Fibroblast of skin of right quadriceps (primary cell): ENCODE measurements at regions not wholly inside any gene's neighbourhood (a gene's known extent, or its start where the extent isn't known, plus 50 kb on each side); places are given as distances from the start of the nearest gene placed in this dataset.
"Not testable (repeated sequence)": the region's sequence is repeated elsewhere in the genome, so short reads cannot be mapped to it uniquely, and the experiment has no call there.

Experiments
- DNase-seq: peaks from one replicate; pipeline ENCODE4 v3.0.0-alpha.2; 2013

DNA sequence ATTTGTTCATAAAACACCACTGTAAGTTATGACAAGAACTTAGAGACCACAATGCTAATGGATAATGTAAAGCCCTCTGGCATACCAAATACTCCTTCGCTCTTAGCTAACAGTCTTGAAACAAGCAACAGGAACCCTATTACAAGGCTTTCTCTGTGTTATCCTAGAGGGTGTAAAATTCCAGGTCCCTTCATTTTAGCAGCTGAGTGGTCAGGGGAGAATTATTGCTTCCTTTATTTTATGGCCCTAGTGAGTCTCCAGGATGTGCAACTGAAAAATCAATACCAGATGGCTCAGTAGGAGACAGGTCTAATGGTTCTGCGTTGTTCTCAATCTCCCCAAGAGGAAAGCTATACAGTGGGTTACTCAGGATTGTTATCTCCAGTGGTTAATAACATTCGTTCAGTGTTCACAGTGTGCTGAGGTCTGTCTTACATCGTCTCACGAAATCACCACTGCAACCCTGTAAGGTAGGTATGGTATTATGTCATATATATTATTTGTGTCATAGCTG is 172.7 kb upstream of the CNOT2 start:
- DNase-seq, result peak; percentile 98

DNA sequence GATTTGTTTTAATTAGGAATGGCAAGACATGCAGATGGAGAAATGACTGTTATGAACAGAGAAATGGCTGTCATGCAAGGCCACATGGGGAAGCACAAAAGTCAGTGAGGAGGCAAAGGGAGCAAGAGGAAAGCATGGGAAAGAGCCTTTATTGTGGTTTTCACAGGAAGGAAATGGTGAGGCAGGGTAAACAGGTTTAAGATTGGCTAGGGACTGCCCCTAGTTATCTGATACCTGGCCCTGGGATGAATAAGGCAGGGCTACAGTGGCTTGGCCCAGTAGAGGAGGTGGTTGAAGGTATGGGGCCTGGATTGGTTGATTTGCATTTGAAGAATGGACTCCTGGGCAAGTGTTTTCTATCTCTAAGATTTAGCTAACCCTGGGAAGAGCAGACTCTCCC is 168.7 kb upstream of the CNOT2 start:
- no peak for DNase-seq

DNA sequence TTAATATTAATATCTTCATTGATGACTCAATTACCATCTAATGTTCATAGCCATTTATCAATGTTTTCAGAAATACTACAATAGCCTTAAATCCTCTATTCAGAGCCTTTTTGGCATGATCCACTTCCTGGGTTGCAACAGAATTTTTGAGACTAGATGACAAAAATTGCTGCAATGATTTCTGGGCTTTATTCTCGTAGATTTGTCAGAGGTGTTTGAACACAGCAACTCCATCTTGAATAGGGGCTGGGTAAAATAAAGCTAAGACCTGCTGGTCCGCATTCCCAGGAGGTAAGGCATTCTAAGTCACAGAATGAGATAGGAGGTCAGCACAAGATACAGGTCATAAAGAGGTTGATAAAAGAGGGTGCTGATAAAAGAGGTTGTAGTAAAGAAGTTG is 165.8 kb upstream of the CNOT2 start:
- no peak for DNase-seq

DNA sequence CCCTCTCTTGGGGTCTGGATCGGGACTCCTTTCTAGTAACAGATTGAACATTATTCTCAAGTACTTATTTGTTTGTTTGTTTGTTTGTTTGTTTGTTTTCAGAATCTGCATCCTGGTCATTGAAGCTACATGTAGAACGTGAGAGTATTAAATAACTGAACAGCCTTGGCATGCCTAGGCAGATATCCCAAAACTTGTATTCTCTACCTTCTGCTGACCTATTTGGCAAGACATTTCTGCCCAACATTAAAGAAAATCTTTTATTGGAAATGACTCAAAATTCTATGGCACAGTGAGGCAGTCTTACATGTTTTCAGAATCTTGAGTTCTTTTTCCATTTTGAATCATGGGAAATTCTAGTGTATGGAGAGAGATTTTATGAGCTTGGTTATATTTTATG is 165.1 kb upstream of the CNOT2 start:
- DNase-seq, result no peak

DNA sequence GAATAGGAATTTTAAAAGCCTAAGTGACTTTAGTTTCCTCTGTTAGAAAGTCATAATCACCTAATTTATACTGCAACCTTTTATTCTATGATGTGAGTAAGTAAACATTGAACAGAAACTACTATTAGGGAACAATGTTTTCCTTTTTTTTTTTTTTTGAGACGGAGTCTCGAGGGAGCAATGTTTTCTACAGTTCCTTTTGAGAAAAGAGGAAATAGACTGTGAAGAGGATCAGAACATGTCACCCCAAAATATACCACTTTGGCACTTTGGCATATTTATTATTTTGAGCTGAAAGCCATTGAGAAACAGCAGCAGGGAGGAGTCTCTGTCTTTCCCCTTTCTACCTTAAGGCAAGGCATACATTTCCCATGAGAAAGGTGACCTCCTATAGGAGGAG is 162.7 kb upstream of the CNOT2 start:
- no peak for DNase-seq

DNA sequence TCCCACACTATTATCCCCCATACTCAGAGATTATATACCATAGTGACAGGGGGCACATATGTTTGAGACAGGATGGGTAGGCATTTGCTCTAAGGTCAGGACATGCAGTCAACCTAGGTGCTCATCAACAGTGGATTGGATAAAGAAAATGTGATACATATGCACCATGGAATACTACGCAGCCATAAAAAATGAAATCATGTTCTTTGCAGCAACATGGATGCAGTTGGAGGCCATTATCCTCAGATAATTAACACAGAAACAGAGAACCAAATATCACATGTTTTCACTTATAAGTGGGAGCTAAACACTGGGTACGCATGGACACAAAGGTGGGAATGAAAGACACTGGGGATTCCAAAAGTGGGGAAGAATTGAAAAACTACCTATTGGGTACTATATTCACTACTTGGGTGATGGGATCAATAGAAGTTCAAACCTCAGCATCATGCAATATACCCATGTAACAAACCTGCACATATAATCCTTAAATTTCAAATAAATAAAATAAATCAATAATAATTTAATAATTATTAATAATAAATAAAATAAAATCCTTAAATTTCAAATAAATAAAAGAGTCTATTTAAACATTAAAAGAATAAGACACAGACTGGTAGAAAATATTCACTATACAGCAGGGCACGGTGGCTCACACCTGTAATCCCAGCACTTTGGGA is 160.1 kb upstream of the CNOT2 start:
- DNase-seq, result no peak

DNA sequence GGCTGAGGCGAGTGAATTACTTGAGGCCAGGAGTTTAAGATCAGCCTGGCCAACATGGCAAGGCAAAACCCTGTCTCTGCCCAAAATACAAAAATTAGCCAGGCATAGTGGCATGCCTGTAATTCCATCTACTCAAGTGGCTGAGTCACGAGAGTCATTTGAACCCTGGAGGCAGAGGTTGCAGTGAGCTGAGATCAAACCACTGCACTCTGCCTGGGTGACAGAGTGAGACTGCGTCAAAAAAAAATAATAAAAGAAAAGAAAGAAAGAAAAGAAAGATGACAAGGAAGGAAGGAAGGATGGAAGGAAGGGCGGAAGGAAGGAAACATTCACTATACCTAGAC is 159.6 kb upstream of the CNOT2 start:
- DNase-seq, result no peak

DNA sequence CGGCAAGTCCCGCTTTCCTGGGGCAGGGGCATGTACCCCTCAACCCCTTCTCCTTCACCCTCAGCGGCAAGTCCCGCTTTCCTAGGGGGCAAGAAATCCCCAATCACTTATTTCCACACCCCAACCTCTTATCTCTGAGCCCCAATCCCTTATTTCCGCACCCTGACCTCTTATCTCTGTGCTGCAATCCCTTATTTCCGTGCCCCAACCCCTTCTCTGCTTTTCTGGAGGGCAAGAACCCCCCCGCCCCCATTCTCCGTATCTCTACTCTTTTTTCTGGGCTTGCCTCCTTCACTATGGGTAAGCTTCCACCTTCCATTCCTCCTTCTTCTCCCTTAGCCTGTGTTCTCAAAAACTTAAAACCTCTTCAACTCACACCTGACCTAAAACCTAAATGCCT is 156.9 kb upstream of the CNOT2 start:
- not testable (repeated sequence) for DNase-seq

DNA sequence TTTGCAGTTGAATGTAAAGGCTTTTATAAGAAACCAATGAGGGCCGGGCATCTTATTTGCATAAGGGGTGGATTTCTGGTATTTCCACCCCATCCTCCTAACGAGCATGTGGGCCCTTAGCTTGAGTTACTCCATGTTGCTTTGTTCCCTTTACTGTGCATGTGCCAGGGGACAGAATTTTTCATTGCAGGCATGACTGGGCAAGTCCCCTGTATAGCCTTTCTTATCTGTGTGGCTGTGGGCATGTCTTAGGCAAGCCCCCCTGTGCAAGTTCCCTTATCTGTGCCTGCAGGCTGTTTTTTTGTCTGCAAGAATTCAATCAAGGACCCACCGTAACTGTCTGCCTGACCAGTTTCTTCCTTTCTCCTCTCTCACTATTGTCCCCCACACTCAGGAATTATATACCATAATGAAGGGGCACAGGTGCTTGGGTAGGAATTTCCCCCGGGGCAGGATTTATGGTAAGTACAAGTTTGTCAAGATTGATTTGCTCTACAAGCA is 152.2 kb upstream of the CNOT2 start:
- no peak for DNase-seq

DNA sequence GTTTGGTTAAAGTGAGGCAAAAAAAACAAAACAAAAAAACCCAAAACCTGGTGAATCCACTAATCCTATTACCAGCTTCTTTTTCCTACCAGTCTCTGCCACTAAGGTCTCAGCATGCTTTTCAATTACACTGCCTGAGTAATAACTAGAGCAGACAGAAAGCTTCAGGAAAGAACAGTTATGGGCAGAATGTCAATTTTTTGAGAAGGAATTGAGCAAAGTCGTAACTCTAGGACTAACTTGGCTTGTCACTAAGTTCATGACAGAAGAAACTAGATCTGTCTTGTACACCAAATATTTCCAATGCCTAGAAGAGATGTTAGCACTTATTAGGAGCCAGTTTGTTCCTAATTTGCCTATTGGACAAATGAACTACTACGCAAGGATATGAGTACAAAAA is 148.8 kb upstream of the CNOT2 start:
- DNase-seq, result peak; percentile 5

DNA sequence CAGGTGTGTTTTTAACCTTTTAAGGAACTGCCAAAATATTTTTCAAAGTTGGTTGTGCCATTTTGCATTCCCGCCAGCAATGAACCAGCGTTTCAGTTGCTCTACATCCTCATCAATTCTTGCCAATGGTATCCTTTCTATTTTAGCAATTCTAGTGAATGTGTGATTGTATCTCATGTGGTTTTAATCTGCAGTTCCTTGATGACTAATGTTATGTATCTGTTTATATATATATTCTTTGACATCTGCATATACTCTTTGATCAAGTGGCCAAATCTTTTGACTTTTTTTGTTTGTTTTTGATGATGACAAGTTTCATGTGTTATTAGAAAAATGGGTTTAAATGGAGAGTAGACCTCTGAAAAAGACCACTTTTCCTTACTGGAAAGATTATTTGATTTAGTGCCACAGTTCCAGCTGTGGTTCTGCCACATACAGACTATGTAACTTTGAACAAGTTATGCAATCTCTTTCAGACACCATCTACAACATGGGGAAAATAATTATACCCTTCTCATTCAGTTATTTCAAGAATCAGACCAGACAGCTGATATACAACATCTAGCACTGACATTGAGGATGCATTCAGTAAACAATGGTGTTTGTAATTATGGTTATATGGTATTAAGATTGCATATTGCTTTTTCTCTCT is 146.3 kb upstream of the CNOT2 start:
- peak; percentile 8 for DNase-seq

DNA sequence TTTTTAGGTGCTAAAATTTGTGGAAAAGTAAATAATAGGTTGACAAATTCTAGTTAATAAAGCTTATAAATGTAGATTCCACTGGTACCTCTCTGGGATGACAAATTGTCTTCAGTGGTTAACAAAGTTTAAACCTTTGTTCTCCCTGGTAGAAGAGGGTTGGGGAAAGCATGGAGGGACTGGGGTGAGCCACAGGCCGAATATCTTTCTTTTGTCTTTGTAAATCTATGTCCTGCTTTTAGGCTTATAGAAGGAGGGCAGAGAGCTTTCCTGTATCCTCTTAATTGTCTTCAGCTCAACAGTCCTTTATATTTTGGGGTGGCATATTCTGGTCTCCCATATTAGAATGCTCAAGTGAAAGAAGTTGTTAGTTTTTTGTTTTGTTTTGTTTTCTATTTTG is 142.2 kb upstream of the CNOT2 start:
- no peak for DNase-seq

DNA sequence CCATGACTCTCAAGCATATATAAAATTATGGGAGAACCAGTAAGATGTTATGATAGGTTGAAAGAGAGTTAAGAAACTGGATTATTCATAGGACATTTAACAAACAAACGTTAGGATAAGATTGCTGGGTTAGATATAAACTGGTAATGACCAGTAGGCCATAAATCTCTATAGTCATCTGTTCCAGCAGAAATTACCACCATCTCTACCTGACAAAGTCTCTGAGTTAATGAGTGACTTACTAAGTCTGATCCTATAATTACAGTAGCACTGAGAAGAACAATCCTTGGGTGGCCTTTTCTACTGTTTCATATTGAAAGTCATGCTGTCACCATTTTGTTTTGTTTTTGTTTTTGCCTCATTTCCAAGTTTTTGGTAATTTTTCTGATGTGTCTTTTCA is 136.9 kb upstream of the CNOT2 start:
- DNase-seq, result no peak

DNA sequence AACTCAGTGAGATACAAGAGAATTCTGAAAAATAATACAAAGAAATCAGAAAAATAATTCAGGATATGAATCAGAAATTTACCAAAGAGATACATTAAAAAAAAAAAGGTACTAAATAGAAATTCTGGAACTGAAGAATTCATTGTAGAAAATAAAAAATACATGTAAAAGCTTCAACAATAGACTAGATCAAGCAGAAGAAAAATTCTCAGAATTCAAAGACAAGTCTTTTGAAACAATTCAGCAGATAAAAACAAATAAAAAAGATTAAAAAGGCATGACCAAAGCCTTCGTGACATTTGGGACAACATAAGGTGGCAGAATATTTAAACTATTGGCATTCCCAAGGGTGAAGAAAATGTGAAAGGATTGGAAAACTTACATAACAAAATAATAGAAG is 133.1 kb upstream of the CNOT2 start:
- no peak for DNase-seq

DNA sequence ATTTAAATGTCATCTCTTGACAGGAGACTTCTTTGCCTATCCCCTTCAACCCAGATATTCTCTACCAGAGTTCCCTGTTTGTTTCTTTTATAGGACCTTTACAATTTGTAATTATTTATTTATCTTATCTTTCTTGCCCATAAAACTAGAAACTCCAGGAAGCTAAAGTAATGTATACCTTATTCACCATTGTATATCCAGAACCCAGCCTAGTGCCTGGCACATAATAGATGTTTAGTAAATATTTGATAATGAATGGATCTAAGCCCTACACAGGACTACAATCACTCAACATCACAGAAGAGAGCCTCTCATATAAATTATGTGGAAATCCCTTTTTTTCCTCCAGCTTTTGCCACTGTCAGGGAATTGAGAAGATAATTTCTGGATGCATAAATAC is 125.6 kb upstream of the CNOT2 start:
- DNase-seq, result no peak

DNA sequence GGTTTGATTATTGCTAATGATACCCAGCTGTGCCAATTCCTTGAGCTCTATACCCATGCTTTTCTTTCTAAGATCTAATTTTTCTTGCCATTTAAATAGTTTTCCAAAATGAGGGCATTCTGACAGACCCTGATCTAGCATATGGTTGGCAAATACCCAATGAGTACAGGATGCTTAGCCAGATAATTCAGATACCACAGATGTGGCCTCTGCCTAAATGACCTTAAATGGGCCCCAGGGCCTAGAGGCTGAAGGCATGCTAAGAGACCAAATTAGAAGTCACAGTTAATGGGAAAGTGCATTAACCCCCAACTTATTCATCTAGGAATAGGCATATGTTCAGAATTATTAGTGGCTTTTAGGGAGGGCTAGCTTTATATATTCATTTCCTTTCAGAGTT is 122.3 kb upstream of the CNOT2 start:
- DNase-seq, result no peak

DNA sequence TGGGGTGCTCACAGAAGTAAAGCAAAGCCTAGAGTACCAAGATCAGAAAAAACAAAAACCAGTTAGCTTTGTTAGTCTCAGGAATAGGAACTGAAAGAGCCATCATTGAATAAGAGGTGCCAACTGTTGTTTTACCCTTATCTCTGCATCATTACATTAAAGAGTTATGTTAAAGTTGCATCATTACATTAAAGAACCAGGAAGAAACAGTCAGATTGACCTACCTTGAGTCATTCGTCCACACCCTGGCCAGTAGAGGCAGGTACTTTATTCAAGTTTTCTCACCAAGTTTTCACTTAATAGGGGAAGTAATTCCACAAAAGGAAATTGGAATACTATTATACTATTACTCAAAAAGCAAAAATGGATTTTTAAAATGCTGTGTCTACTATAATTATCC is 121.7 kb upstream of the CNOT2 start:
- no peak for DNase-seq

DNA sequence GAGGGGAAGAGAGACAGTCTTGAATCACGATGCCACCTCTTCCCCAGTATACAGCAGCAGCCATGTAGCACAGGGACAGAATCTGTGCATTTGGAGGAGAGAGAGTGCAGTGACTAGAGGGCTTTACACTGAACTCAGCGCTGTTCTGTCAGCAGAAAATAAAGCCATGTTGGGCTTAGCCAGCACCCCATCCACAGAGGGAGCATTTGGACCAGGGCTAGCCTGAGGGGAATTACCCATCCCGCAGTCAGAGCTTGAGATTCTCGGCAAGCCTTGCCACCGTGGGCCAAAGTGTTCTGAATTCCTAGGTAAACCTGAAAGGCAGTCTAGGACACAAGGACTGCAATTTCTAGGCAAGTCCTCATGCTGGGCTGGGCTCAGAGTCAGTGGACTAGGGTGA is 120.4 kb upstream of the CNOT2 start:
- DNase-seq, result no peak

DNA sequence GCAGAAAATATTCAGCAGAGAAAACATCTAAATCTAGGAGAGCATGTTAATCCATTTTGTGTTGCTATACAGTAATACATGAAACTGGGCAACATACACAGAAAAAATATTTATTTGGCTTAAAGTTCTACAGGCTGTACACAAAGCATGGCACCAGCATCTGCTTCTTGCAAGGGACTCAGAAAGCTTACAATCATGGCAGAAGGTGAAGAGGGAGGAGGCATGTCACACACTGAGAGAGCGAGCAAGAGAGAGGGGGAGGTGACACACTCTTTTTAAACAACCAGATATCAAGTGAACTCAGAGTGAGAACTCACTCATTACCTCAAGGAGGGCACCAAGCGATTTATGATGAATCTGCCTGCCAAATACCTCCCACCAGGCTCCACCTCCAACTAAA is 94.2 kb upstream of the CNOT2 start:
- no peak for DNase-seq

DNA sequence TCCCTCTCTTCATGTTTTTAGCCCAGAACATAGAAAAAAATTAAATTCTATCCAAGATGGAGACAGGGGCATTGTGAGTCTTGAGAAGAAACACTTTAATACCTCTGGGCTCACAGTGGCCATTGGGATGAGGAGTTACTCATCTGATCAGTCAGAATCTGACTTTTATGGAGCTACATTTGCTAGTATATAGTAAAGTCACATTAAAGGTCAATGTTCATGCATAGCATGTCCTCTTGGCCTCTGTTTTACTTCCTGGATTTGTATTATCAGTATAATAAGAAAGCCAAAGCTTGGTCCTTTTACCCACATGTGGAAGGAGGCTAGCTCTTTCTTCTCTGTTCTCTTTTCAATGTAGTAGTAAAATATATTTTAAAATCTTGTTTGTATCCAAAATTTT is 93.6 kb upstream of the CNOT2 start:
- no peak for DNase-seq

DNA sequence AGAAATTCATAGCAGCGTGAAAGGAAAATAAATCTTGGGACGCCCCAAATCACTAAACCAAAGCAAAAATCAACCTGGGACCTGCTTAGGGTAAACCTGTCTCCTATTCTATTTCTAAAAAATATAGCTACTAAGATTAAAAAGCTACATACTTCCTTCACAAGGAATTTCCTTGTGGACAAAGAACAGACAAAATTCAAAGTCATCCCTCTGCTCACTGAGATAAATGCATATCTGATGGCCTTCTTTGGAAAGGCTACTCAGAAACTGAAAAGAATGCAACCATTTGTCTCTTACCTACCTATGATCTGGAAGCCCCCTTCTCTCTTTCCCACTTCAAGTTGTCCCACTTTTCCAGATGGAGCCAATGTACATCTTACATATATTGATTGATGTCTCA is 93.0 kb upstream of the CNOT2 start:
- no peak for DNase-seq

DNA sequence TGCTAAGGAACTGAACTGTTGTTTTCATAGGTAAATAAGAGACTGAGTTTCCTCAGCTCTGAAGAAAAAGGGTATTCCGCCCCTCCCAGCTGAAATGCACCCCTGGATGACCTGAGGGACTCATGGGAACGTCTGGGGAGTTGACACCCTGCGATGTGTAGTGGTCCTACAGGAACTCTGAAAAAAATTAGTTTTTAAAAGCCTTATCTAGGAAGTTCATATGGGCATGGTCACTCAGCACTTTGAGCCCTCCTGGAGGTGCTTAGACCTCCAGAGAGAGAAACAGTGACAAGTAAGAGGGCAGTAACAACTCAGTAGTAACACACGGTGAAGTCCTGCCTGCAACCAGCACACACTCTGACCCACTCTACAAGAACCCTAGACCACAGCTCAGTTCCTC is 91.2 kb upstream of the CNOT2 start:
- DNase-seq, result no peak

DNA sequence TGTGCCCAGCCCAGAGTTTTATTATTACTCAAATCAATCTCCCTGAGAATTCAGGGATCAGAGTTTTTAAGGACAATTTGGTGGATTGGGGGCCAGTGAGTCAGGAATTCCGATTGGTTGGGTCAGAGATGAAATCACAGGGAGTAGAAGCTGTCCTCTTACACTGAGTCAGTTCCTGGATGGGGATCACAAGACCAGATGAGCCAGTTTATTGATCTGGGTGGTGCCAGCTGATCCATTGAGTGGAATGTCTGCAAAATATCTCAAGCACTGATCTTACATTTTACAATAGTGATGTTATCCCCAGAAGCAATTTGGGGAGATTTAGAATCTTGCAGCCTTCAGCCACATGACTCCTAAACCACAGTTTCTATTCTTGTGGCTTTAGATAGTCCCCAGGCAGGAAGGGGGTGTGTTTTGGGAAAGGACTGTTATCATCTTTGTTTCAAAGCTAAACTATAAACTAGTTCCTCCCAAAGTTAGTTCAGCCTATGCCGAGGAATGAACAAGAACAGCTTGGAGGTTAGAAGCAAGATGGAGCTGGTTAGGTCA is 89.1 kb upstream of the CNOT2 start:
- DNase-seq, result no peak

DNA sequence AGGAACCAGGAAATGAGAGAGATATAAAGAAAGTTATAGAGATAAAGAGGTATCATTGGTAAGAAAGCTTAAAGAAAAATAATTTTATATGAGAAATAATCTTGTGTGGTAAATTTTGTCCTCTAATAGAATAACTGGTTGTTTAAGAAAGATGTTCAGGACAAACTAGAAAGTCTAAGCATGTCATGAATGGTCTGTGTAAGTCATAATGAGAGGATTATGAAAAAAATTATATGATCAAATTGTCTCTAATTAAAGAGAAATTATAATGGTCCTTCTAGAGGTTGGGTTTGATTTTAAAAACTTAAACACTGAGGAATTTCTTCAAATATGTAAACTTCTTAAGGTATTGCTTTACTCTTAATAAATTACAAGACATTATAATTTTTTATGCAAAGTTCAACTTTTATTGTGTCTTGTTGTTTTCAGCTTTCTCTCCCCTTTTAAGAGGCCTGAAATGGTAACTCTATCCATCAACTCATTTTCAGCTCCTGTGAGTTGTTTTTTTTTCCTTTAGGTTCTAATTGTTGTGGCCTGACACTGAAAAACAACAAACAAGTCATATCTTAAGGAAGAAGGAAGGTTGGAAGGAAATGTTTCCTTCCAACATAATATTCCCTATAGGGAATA is 88.2 kb upstream of the CNOT2 start:
- peak; percentile 22 for DNase-seq
